Panc1 (cell line): ENCODE measurements at regions not wholly inside any gene's neighbourhood (a gene's known extent, or its start where the extent isn't known, plus 50 kb on each side); places are given as distances from the start of the nearest gene placed in this dataset.

Source experiments
- ATAC-seq: fragments of 200-7000 bp; cut with Tn5 transposase; 2 replicates; pipeline ENCODE4 v1.9.1; 2020; ENCODE audit warnings: mild to moderate bottlenecking, moderate library complexity
- BruUV-seq: library from RNA; stranded (reverse); fragments of 400-500 nt; replicated peaks from 2 replicates; lab custom pipeline; 2021; lab: Mats Ljungman, UMichigan
- CTCF ChIA-PET: fragments of 300-600 bp; sonication (Branson Sonifier 250); formaldehyde crosslinking; loops from one replicate; lab custom pipeline; 2022; ENCODE audit warnings: antibody characterized with exemption; lab: Charles Lee
- POLR2A ChIA-PET: fragments of 300-600 bp; sonication (Branson Sonifier 250); formaldehyde crosslinking; loops from one replicate; lab custom pipeline; 2022; ENCODE audit warnings: antibody characterized with exemption; lab: Charles Lee
- DNase-seq: peaks from one replicate; pipeline ENCODE4 v3.0.0-alpha.2; 2010; ENCODE audit warnings: low read depth, low spot score
- H3K27ac ChIP-seq: 2 replicates; pipeline ENCODE4 v1.5.1; 2011; ENCODE audit warnings: mild to moderate bottlenecking, low read length, inconsistent platforms
- H3K27me3 ChIP-seq: fragments of 200-500 bp; sonication (Bioruptor generic); 2 replicates; pipeline ENCODE4 v1.6.0; 2014; ENCODE audit warnings: low read length, inconsistent platforms; ENCODE audit not compliant: control insufficient read depth, insufficient read depth
- H3K36me3 ChIP-seq: fragments of 200-500 bp; sonication (Bioruptor generic); 2 replicates; pipeline ENCODE4 v1.5.1; 2014; ENCODE audit warnings: inconsistent platforms, mild to moderate bottlenecking, low read length, moderate library complexity; ENCODE audit not compliant: control insufficient read depth, insufficient read depth
- H3K4me1 ChIP-seq: 2 replicates; pipeline ENCODE4 v1.5.1; 2011; ENCODE audit warnings: inconsistent platforms, mild to moderate bottlenecking, low read length, moderate library complexity; ENCODE audit not compliant: control insufficient read depth, insufficient read depth
- H3K4me3 ChIP-seq, 2 experiments: 2 replicates each; pipeline ENCODE4 v1.5.1; 2011 to 2012; ENCODE audit warnings: low read depth in 2 of 2, low read length in 2 of 2, mild to moderate bottlenecking in 2 of 2, inconsistent platforms in 1 of 2, moderate library complexity in 1 of 2
- H3K9me3 ChIP-seq: fragments of 200-500 bp; sonication (Bioruptor generic); 2 replicates; pipeline ENCODE4 v1.5.1; 2014; ENCODE audit warnings: low read depth, mild to moderate bottlenecking, inconsistent platforms, low read length, moderate library complexity; ENCODE audit not compliant: control insufficient read depth, insufficient read depth
- POLR2AphosphoS5 ChIP-seq: IDR thresholded peaks from 2 replicates; pipeline ENCODE4 v1.6.1; 2012; ENCODE audit warnings: mild to moderate bottlenecking, low read depth, low read length, moderate library complexity
- SIN3A ChIP-seq: IDR thresholded peaks from 2 replicates; pipeline ENCODE4 v1.6.1; 2012; ENCODE audit warnings: low read depth, mild to moderate bottlenecking, low read length, moderate library complexity, borderline replicate concordance; ENCODE audit not compliant: insufficient read depth
- TCF7L2 ChIP-seq: IDR thresholded peaks from 2 replicates; pipeline ENCODE4 v1.6.1; 2011; ENCODE audit warnings: mild to moderate bottlenecking, low read depth, low read length, inconsistent platforms
- in situ Hi-C: cut with HindIII; loops from 2 replicates; pipeline ENCODE4 v1.10.0; 2016; ENCODE audit warnings: low sequenced_read_pairs, low pct_unique_long_range_greater_than_20kb
- intact Hi-C: fragments of 100-400 bp; cut with micrococcal nuclease; formaldehyde crosslinking; loops from one replicate; pipeline ENCODE4 v1.10.0; 2022; ENCODE audit not compliant: unreplicated experiment
- TF ChIP-seq, protein P1 (sequence below): fragments of 450-650 bp; IDR thresholded peaks from 2 replicates; pipeline ENCODE4 v1.5.1; 2017; ENCODE audit warnings: mild to moderate bottlenecking
- TF ChIP-seq, protein P2 (sequence below), 2 experiments: IDR thresholded peaks; 2 replicates each; pipeline ENCODE4 v1.6.1; 2011 to 2012; ENCODE audit warnings: low read depth in 2 of 2, control low read depth in 1 of 2, low read length in 1 of 2, mild to moderate bottlenecking in 1 of 2, moderate library complexity in 1 of 2; ENCODE audit not compliant: insufficient read depth in 1 of 2

DNA sequence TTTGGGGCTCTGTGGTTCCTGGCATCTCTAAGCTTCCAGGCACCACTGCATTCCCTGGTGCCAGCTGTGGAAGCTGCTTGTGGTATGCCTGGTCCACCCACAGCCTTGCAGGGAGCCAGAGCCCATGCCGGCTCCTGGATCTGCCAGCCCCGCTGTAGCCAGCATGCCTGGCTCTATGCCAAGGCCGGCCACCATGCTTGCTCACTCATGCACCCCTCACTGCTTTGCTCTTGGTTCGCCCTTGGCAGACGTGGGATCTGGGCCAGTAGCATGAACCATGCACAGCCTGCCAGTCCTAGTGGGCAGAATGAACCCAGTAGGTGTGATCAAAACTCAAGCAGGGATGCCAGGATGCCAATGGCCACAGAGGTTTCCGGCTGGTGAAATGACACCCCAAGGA lies 634.2 kb upstream of the TMEFF2 start:
- CTCF ChIA-PET: no interaction called here
- Histone ChIP-seq H3K27ac (no peak overlapping the region), H3K4me1 (no peaks in the 10 kb centered on the region), H3K36me3 (no peaks in the 10 kb centered on the region), H3K27me3 (no peaks in the 10 kb centered on the region), H3K9me3 (no peaks in the 10 kb centered on the region), H3K4me3 (no peak overlapping the region)
- in situ Hi-C loops (no loop called here), intact Hi-C loops (no loop called here)
- DNase-seq: no peak
- POLR2A ChIA-PET: no interaction called here
- no TSS peak for BruUV-seq
- TF ChIP-seq POLR2AphosphoS5 (no peak), SIN3A (no peak), TCF7L2 (no peak)
- TF ChIP-seq, protein P1, sequence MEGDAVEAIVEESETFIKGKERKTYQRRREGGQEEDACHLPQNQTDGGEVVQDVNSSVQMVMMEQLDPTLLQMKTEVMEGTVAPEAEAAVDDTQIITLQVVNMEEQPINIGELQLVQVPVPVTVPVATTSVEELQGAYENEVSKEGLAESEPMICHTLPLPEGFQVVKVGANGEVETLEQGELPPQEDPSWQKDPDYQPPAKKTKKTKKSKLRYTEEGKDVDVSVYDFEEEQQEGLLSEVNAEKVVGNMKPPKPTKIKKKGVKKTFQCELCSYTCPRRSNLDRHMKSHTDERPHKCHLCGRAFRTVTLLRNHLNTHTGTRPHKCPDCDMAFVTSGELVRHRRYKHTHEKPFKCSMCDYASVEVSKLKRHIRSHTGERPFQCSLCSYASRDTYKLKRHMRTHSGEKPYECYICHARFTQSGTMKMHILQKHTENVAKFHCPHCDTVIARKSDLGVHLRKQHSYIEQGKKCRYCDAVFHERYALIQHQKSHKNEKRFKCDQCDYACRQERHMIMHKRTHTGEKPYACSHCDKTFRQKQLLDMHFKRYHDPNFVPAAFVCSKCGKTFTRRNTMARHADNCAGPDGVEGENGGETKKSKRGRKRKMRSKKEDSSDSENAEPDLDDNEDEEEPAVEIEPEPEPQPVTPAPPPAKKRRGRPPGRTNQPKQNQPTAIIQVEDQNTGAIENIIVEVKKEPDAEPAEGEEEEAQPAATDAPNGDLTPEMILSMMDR: no peak
- TF ChIP-seq, protein P2, sequence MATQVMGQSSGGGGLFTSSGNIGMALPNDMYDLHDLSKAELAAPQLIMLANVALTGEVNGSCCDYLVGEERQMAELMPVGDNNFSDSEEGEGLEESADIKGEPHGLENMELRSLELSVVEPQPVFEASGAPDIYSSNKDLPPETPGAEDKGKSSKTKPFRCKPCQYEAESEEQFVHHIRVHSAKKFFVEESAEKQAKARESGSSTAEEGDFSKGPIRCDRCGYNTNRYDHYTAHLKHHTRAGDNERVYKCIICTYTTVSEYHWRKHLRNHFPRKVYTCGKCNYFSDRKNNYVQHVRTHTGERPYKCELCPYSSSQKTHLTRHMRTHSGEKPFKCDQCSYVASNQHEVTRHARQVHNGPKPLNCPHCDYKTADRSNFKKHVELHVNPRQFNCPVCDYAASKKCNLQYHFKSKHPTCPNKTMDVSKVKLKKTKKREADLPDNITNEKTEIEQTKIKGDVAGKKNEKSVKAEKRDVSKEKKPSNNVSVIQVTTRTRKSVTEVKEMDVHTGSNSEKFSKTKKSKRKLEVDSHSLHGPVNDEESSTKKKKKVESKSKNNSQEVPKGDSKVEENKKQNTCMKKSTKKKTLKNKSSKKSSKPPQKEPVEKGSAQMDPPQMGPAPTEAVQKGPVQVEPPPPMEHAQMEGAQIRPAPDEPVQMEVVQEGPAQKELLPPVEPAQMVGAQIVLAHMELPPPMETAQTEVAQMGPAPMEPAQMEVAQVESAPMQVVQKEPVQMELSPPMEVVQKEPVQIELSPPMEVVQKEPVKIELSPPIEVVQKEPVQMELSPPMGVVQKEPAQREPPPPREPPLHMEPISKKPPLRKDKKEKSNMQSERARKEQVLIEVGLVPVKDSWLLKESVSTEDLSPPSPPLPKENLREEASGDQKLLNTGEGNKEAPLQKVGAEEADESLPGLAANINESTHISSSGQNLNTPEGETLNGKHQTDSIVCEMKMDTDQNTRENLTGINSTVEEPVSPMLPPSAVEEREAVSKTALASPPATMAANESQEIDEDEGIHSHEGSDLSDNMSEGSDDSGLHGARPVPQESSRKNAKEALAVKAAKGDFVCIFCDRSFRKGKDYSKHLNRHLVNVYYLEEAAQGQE (IDR thresholded peaks at IDR 0.05; ENCODE audit: insufficient read depth in 1 of 2, low read depth in 2 of 2, low read length in 1 of 2): no peak
- no peak for ATAC-seq

DNA sequence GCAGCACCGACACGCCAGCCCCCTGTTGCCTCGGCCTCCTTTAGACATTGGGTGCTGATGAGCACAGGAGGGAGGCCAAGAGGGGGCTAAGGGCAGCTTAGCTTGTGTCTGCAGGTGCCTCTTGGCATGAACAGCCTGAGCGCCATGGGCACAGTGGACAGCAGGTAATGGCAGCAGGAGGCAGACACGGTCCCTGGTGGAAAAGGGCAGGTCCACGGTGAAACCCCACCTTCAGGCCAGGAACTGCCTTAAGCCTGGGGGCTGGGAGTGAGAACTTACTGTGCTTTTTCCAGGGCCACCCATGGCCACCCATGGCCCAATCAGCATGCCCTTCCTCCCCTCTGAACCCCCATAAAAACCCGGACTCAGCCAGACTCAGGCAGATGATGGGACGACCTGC lies 633.4 kb upstream of the TMEFF2 start:
- POLR2A ChIA-PET: no interaction called here
- CTCF ChIA-PET: no interaction called here
- ATAC-seq: no peak
- Histone ChIP-seq H3K27ac (no peak overlapping the region), H3K9me3 (no peaks in the 10 kb centered on the region), H3K4me1 (no peaks in the 10 kb centered on the region), H3K4me3 (no peak overlapping the region), H3K27me3 (no peaks in the 10 kb centered on the region), H3K36me3 (no peaks in the 10 kb centered on the region)
- intact Hi-C loops: no loop called here
- TF ChIP-seq, protein P1: no peak
- TF ChIP-seq POLR2AphosphoS5 (no peak), SIN3A (no peak), TCF7L2 (no peak)
- TF ChIP-seq, protein P2 (IDR thresholded peaks at IDR 0.05; ENCODE audit: insufficient read depth in 1 of 2, low read depth in 2 of 2, low read length in 1 of 2): no peak
- in situ Hi-C loops: no loop called here
- DNase-seq: no peak
- no TSS peak for BruUV-seq
